Endodermal cell (in vitro differentiated cells): ENCODE measurements at regions not wholly inside any gene's neighbourhood (a gene's known extent, or its start where the extent isn't known, plus 50 kb on each side); places are given as distances from the start of the nearest gene placed in this dataset.

Experiments
- DNase-seq: peaks from one replicate; pipeline ENCODE4 v3.0.0-alpha.2; 2017
- H3K27ac ChIP-seq: 2 replicates; pipeline ENCODE4 v1.5.1; 2013; ENCODE audit warnings: mild to moderate bottlenecking, low read depth, low read length, moderate library complexity
- H3K27me3 ChIP-seq: 2 replicates; pipeline ENCODE4 v1.6.1; 2013; ENCODE audit warnings: mild to moderate bottlenecking, low read length, moderate library complexity; ENCODE audit not compliant: insufficient read depth, control insufficient read depth, poor library complexity, severe bottlenecking
- H3K36me3 ChIP-seq: 2 replicates; pipeline ENCODE4 v1.7.0; 2013; ENCODE audit warnings: mild to moderate bottlenecking, low read length, moderate library complexity; ENCODE audit not compliant: control insufficient read depth, insufficient read depth
- H3K4me1 ChIP-seq: one replicate; pipeline ENCODE4 v1.7.0; 2013; ENCODE audit warnings: low read length; ENCODE audit not compliant: control insufficient read depth, insufficient read depth
- H3K4me3 ChIP-seq: 2 replicates; pipeline ENCODE4 v1.5.1; 2013; ENCODE audit warnings: mild to moderate bottlenecking, low read length, moderate library complexity
- H3K9ac ChIP-seq: 2 replicates; pipeline ENCODE4 v1.6.1; 2013; ENCODE audit warnings: mild to moderate bottlenecking, low read length, moderate library complexity; ENCODE audit not compliant: poor library complexity, severe bottlenecking; ENCODE audit errors: extremely low read depth
- H3K9me3 ChIP-seq: 2 replicates; pipeline ENCODE4 v1.6.1; 2013; ENCODE audit warnings: mild to moderate bottlenecking, low read length, moderate library complexity; ENCODE audit not compliant: control insufficient read depth
- H3K27ac Mint-ChIP-seq: 2 replicates; pipeline ENCODE4 v1.8.0; 2020; ENCODE audit warnings: mixed read lengths
- H3K27me3 Mint-ChIP-seq: 2 replicates; pipeline ENCODE4 v1.8.0; 2021; ENCODE audit warnings: mild to moderate bottlenecking, mixed read lengths; ENCODE audit not compliant: insufficient read depth
- H3K36me3 Mint-ChIP-seq: 2 replicates; pipeline ENCODE4 v1.8.0; 2020; ENCODE audit warnings: low read depth, mixed read lengths
- H3K4me1 Mint-ChIP-seq: 2 replicates; pipeline ENCODE4 v1.8.0; 2020; ENCODE audit warnings: mixed read lengths
- H3K4me3 Mint-ChIP-seq: 2 replicates; pipeline ENCODE4 v1.8.0; 2020; ENCODE audit warnings: mild to moderate bottlenecking, moderate library complexity, mixed read lengths
- H3K9me3 Mint-ChIP-seq: 2 replicates; pipeline ENCODE4 v1.8.0; 2020; ENCODE audit warnings: mild to moderate bottlenecking, mixed read lengths
- CTCF ChIP-seq: fragments of 200-600 bp; sonication (generic); conservative IDR thresholded peaks from 2 replicates; pipeline ENCODE4 v1.5.0; 2021; ENCODE audit warnings: antibody characterized with exemption, mild to moderate bottlenecking
- WGBS, 2 experiments: methylation state at CpG; one replicate each; pipeline versions ENCODE4 v1.1.5 to v1.1.7; 2013; ENCODE audit warnings: missing lambda C conversion rate in 2 of 2, mixed read lengths in 1 of 2; ENCODE audit not compliant: insufficient coverage in 1 of 2, insufficient read length in 1 of 2; 5-methylcytosine and 5-hydroxymethylcytosine counted together

- no peak overlapping the region for H3K4me3 Mint-ChIP-seq
- no peak overlapping the region for H3K27ac Mint-ChIP-seq
- DNase-seq = no peak
- peaks cover 3% of the 10 kb centered on the region for H3K4me1 ChIP-seq
- H3K36me3 ChIP-seq = no peaks in the 10 kb centered on the region
- no peak for TF ChIP-seq CTCF
- no peak overlapping the region for H3K4me3 ChIP-seq
- H3K36me3 Mint-ChIP-seq = no peaks in the 10 kb centered on the region
- H3K27me3 ChIP-seq = no peaks in the 10 kb centered on the region
- WGBS, 2 experiments = 92 to 95% methylated on average over 1 of the region's 1 CpG
- no peak overlapping the region for H3K27ac ChIP-seq
- peaks cover 23% of the 10 kb centered on the region for H3K9me3 ChIP-seq
- no peaks in the 10 kb centered on the region for H3K4me1 Mint-ChIP-seq
- H3K9me3 Mint-ChIP-seq = peaks cover 19% of the 10 kb centered on the region
- no peak overlapping the region for H3K9ac ChIP-seq
- H3K27me3 Mint-ChIP-seq = no peaks in the 10 kb centered on the region
Observed at GRCh38 chr5:38739705-38740045, 106.1 kb upstream of the OSMR start.

- no peak overlapping the region for H3K27ac Mint-ChIP-seq
- Histone ChIP-seq H3K4me3 (no peak overlapping the region), H3K4me1 (peaks cover 3% of the 10 kb centered on the region), H3K27me3 (peaks cover 5% of the 10 kb centered on the region), H3K27ac (no peak overlapping the region), H3K9me3 (peaks cover 23% of the 10 kb centered on the region), H3K9ac (no peak overlapping the region), H3K36me3 (no peaks in the 10 kb centered on the region)
- H3K36me3 Mint-ChIP-seq = no peaks in the 10 kb centered on the region
- TF ChIP-seq CTCF = no peak
- no peaks in the 10 kb centered on the region for H3K4me1 Mint-ChIP-seq
- peaks cover 19% of the 10 kb centered on the region for H3K9me3 Mint-ChIP-seq
- no peak overlapping the region for H3K4me3 Mint-ChIP-seq
- 93% methylated on average over 3 of the region's 3 CpGs; no CpG with 5 or more reads in 1 of the 2 experiments for WGBS, 2 experiments
- H3K27me3 Mint-ChIP-seq = no peaks in the 10 kb centered on the region
- DNase-seq = no peak
Observed at GRCh38 chr5:38742821-38743220, 103.0 kb upstream of the OSMR start.

DNA sequence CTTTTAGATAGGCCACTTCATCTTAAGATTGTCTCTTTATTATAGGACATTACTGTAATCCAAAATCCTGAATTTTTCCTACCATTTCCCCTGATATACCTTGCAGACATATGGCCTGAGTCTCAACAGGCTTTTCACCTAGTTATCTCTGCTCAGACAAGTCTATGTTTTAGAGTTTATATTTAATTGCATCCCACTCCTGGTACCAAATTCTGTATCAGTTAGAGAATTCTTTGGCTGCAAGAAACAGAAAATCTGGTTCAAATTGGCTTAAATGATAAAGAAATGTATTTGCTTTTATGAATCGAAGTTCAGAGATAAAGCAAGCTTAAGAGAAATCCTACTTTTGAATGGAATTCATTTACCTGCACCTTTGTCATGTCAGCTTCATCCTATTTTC lies 102.2 kb upstream of the OSMR start:
- Histone ChIP-seq H3K9ac (no peak overlapping the region), H3K36me3 (no peaks in the 10 kb centered on the region), H3K4me3 (no peak overlapping the region), H3K27ac (no peak overlapping the region), H3K9me3 (peaks cover 23% of the 10 kb centered on the region), H3K27me3 (peaks cover 5% of the 10 kb centered on the region), H3K4me1 (peaks cover 3% of the 10 kb centered on the region)
- Mint-ChIP-seq H3K4me3 (no peak overlapping the region), H3K36me3 (no peaks in the 10 kb centered on the region), H3K27ac (no peak overlapping the region), H3K4me1 (no peaks in the 10 kb centered on the region), H3K9me3 (peaks cover 19% of the 10 kb centered on the region), H3K27me3 (no peaks in the 10 kb centered on the region)
- no peak for TF ChIP-seq CTCF
- WGBS, 2 experiments = 88 to 91% methylated on average over 1 of the region's 1 CpG
- DNase-seq = no peak
